GM12878 (cell line): ENCODE measurements at regions not wholly inside any gene's neighbourhood (a gene's known extent, or its start where the extent isn't known, plus 50 kb on each side); places are given as distances from the start of the nearest gene placed in this dataset.

Experiments
- ATAC-seq: fragments of 200-7000 bp; cut with Tn5 transposase; 3 replicates; pipeline ENCODE4 v1.9.1; 2020; ENCODE audit warnings: mild to moderate bottlenecking, moderate library complexity
- BruUV-seq: library from RNA; stranded (reverse); fragments of 400-500 nt; replicated peaks from 2 replicates; lab custom pipeline; 2021; lab: Mats Ljungman, UMichigan
- CTCF ChIA-PET: fragments of 300-600 bp; sonication (Branson Sonifier 250); formaldehyde crosslinking; extraction: SDS; loops from one replicate; lab custom pipeline; 2021; ENCODE audit warnings: inconsistent platforms; lab: Yijun Ruan, JAX
- POLR2A ChIA-PET: fragments of 350-600 bp; formaldehyde crosslinking; extraction: SDS; loops from one replicate; lab custom pipeline; 2021; ENCODE audit warnings: inconsistent platforms; lab: Charles Lee
- RAD21 ChIA-PET: fragments of 300-600 bp; sonication (Branson Sonifier 250); formaldehyde crosslinking; loops from one replicate; lab custom pipeline; 2023; ENCODE audit warnings: antibody characterized with exemption; ENCODE audit not compliant: unreplicated experiment; lab: Charles Lee
- SMC1A ChIA-PET: fragments of 300-600 bp; sonication (Branson Sonifier 250); formaldehyde crosslinking; loops from one replicate; lab custom pipeline; 2023; ENCODE audit not compliant: unreplicated experiment, uncharacterized antibody; lab: Charles Lee
- DNase-seq: peaks from one replicate; pipeline ENCODE4 v3.0.0-alpha.2; 2011; ENCODE audit warnings: low read depth, low spot score
- FAIRE-seq: peaks from 3 replicates; lab custom pipeline; 2011; peaks lifted over from hg19 to GRCh38; lab: Jason Lieb, UNC
- H2AFZ ChIP-seq: 2 replicates; pipeline ENCODE4 v1.6.0; 2011; ENCODE audit warnings: low read depth, low read length, control low read depth; ENCODE audit not compliant: control insufficient read depth
- H3K27ac ChIP-seq: 2 replicates; pipeline ENCODE4 v1.5.1; 2011; ENCODE audit warnings: control low read depth; ENCODE audit not compliant: control insufficient read depth, insufficient read depth
- H3K27me3 ChIP-seq, 2 experiments: replicated peaks in 1 of 2; 2 replicates each; pipeline versions ENCODE4 v1.6.0 to v1.6.1; 2011; ENCODE audit warnings: low read length in 1 of 2; ENCODE audit not compliant: control insufficient read depth in 2 of 2, insufficient read depth in 2 of 2
- H3K36me3 ChIP-seq, 2 experiments: 2 replicates each; pipeline ENCODE4 v1.5.1; 2011; ENCODE audit warnings: low read length in 1 of 2; ENCODE audit not compliant: control insufficient read depth in 2 of 2, insufficient read depth in 2 of 2
- H3K4me1 ChIP-seq: 2 replicates; pipeline ENCODE4 v1.6.1; 2011; ENCODE audit warnings: mild to moderate bottlenecking, low read length, moderate library complexity, mixed read lengths; ENCODE audit not compliant: control insufficient read depth, insufficient read depth
- H3K4me2 ChIP-seq: 2 replicates; pipeline ENCODE4 v1.6.0; 2011; ENCODE audit warnings: control low read depth; ENCODE audit not compliant: control insufficient read depth, insufficient read depth
- H3K4me3 ChIP-seq: fragments of 200-600 bp; sonication (generic); 2 replicates; pipeline ENCODE4 v1.5.1; 2016
- H3K79me2 ChIP-seq: 2 replicates; pipeline ENCODE4 v1.6.0; 2011; ENCODE audit warnings: low read length; ENCODE audit not compliant: control insufficient read depth, insufficient read depth
- H3K9ac ChIP-seq: 2 replicates; pipeline ENCODE4 v1.8.0; 2011; ENCODE audit warnings: low read length, control low read depth, mixed read lengths; ENCODE audit not compliant: control insufficient read depth, insufficient read depth
- H3K9me3 ChIP-seq: replicated peaks from 3 replicates; pipeline ENCODE4 v1.5.1; 2011; ENCODE audit warnings: mild to moderate bottlenecking, low read length; ENCODE audit not compliant: control insufficient read depth, insufficient read depth
- H4K20me1 ChIP-seq: 2 replicates; pipeline ENCODE4 v1.6.0; 2011; ENCODE audit not compliant: control insufficient read depth, insufficient read depth
- CHD2 ChIP-seq: IDR thresholded peaks from 2 replicates; pipeline ENCODE4 v1.6.1; 2011; ENCODE audit warnings: low read depth, low read length, improper control_type of control experiment, borderline replicate concordance
- NFYB ChIP-seq: IDR thresholded peaks from 2 replicates; pipeline ENCODE4 v1.6.1; 2011; ENCODE audit warnings: low read depth, mild to moderate bottlenecking, low read length, improper control_type of control experiment, moderate library complexity; ENCODE audit not compliant: insufficient read depth
- NR2F1 ChIP-seq: fragments of 450-650 bp; conservative IDR thresholded peaks from 2 replicates; pipeline ENCODE4 v1.6.1; 2017; ENCODE audit warnings: mild to moderate bottlenecking
- WGBS: methylation state at CpG from one replicate; pipeline ENCODE4 v1.1.6; 2016; ENCODE audit warnings: low lambda C conversion rate; ENCODE audit not compliant: insufficient replicate concordance, insufficient coverage; ENCODE audit errors: missing lambda C conversion rate; 5-methylcytosine and 5-hydroxymethylcytosine counted together
- in situ Hi-C: fragments of 300-500 bp; cut with MboI; formaldehyde crosslinking; loops from 9 replicates; pipeline ENCODE4 v1.14.3; 2018; ENCODE audit warnings: mixed read lengths
- intact Hi-C: fragments of 100-400 bp; cut with micrococcal nuclease; formaldehyde crosslinking; loops from one replicate; pipeline ENCODE4 v1.14.2; 2022; ENCODE audit not compliant: unreplicated experiment
- TF ChIP-seq, protein P1 (sequence below): IDR thresholded peaks from 2 replicates; pipeline ENCODE4 v1.6.1; 2012; ENCODE audit warnings: mild to moderate bottlenecking, low read depth, low read length

DNA sequence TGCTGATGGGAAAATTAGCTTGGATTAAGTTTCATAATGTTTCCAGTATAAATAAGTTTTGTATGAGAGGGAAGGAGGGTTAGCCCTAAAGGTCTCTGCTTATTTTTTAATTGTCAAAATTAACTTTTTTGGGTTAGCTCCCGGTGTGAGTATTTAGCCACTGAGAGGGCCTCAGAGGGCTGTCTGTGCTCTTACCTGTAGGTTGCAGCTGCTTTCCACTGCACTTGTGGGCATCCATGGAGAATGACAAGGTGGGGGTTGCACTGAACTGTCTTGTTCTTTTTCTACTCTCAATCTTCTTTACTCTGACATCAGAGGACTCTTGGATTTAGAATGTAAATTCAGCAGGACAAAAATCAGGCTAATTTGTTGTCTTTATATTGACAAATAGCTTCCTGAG is 81.4 kb downstream of the CD164 start:
- no TSS peak for BruUV-seq
- no peak overlapping the region for H3K4me2 ChIP-seq
- H3K36me3 ChIP-seq, result no peaks in the 10 kb centered on the region
- POLR2A ChIA-PET, result no interaction called here
- no peak overlapping the region for H3K27ac ChIP-seq
- RAD21 ChIA-PET, result no interaction called here
- ATAC-seq (no peak), FAIRE-seq (no peak), DNase-seq (no peak)
- H3K4me3 ChIP-seq, result no peak overlapping the region
- no peaks in the 10 kb centered on the region for H4K20me1 ChIP-seq
- H3K9ac ChIP-seq, result no peak overlapping the region
- no peaks in the 10 kb centered on the region for H3K79me2 ChIP-seq
- no peaks in the 10 kb centered on the region for H3K27me3 ChIP-seq
- in situ Hi-C loops (no loop called here), intact Hi-C loops (no loop called here)
- no peak overlapping the region for H2AFZ ChIP-seq
- peaks cover 12% of the 10 kb centered on the region; the same call in 1 of the 2 replicates for H3K4me1 ChIP-seq
- CTCF ChIA-PET, result no interaction called here
- 86% methylated on average over 1 of the region's 1 CpG for WGBS
- SMC1A ChIA-PET, result interaction anchor here (0.6 to 0.9 kb wide), 3 partner anchors 14 to 1110 kb away, joined by 3 read pairs; no protein-coding TSS in a partner anchor
- TF ChIP-seq CHD2 (no peak), NFYB (no peak)
- H3K9me3 ChIP-seq, result no peaks in the 10 kb centered on the region

DNA sequence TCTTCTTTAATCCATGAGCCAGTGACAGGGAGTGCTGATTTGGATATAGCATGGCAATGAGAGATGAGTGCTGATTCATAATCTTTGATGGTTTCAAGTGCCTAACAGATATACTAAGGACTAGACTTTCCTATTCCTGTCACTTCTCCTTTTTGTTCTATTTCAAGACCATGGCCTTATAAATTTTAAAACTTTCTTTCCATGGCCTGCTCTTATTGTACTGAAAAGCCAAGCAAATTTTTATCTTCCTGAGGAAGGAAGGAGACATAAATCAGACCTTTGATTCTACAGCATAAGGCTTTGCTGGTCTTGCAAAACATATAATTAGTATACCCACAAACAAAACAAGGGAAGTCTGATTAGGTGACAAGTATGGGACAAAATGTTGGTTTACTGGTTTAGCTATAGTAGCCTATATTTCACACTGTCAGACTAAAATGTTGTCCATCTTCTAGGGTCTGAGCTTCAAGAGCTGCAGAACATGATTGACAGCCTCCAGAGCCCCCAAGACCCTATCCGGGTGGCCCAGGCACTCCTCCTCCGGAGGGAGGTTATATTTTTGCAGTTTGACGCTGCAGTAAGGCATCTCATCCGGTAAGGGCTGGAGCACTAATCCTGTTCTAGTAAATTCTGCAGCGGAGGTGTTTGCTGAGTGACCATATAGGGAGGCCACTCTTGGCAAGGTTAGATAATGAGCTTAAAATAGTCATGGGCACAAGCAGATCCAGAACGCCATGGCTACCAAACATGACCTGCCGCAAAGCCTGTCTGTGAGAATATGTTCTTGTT is 82.3 kb downstream of the CD164 start:
- CTCF ChIA-PET, result no interaction called here
- H3K9ac ChIP-seq, result no peak overlapping the region
- in situ Hi-C loops, result no loop called here
- no peak overlapping the region for H3K27ac ChIP-seq
- DNase-seq (no peak), FAIRE-seq (no peak), ATAC-seq (no peak)
- no peak overlapping the region for H3K4me2 ChIP-seq
- H3K79me2 ChIP-seq, result no peaks in the 10 kb centered on the region
- SMC1A ChIA-PET, result interaction anchor here (0.6 kb wide), 1 partner anchor 1111 kb away, joined by 3 read pairs; no protein-coding TSS in a partner anchor
- intact Hi-C loops, result no loop called here
- no peaks in the 10 kb centered on the region for H3K36me3 ChIP-seq
- H3K4me3 ChIP-seq, result no peak overlapping the region
- POLR2A ChIA-PET, result no interaction called here
- WGBS, result 61% methylated on average over 7 of the region's 7 CpGs
- TF ChIP-seq, protein P1, sequence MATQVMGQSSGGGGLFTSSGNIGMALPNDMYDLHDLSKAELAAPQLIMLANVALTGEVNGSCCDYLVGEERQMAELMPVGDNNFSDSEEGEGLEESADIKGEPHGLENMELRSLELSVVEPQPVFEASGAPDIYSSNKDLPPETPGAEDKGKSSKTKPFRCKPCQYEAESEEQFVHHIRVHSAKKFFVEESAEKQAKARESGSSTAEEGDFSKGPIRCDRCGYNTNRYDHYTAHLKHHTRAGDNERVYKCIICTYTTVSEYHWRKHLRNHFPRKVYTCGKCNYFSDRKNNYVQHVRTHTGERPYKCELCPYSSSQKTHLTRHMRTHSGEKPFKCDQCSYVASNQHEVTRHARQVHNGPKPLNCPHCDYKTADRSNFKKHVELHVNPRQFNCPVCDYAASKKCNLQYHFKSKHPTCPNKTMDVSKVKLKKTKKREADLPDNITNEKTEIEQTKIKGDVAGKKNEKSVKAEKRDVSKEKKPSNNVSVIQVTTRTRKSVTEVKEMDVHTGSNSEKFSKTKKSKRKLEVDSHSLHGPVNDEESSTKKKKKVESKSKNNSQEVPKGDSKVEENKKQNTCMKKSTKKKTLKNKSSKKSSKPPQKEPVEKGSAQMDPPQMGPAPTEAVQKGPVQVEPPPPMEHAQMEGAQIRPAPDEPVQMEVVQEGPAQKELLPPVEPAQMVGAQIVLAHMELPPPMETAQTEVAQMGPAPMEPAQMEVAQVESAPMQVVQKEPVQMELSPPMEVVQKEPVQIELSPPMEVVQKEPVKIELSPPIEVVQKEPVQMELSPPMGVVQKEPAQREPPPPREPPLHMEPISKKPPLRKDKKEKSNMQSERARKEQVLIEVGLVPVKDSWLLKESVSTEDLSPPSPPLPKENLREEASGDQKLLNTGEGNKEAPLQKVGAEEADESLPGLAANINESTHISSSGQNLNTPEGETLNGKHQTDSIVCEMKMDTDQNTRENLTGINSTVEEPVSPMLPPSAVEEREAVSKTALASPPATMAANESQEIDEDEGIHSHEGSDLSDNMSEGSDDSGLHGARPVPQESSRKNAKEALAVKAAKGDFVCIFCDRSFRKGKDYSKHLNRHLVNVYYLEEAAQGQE, result no peak
- no peak for TF ChIP-seq NR2F1
- peaks cover 12% of the 10 kb centered on the region; the same call in 1 of the 2 replicates for H3K4me1 ChIP-seq
- no TSS peak for BruUV-seq
- RAD21 ChIA-PET, result interaction anchor here (0.6 kb wide), 1 partner anchor 241 kb away, joined by 3 read pairs; no protein-coding TSS in a partner anchor
- no peak overlapping the region for H2AFZ ChIP-seq
- no peaks in the 10 kb centered on the region for H3K27me3 ChIP-seq
- no peaks in the 10 kb centered on the region for H3K9me3 ChIP-seq
- H4K20me1 ChIP-seq, result no peaks in the 10 kb centered on the region
